H1 (cell line): ENCODE measurements at regions not wholly inside any gene's neighbourhood (a gene's known extent, or its start where the extent isn't known, plus 50 kb on each side); places are given as distances from the start of the nearest gene placed in this dataset.

Source experiments
- CTCF ChIA-PET: fragments of 300-600 bp; sonication (Branson Sonifier 250); formaldehyde crosslinking; loops from one replicate; lab custom pipeline; 2021; ENCODE audit not compliant: partially characterized antibody; lab: Charles Lee
- POLR2A ChIA-PET: fragments of 300-600 bp; sonication (Branson Sonifier 250); formaldehyde crosslinking; loops from one replicate; lab custom pipeline; 2021; ENCODE audit warnings: inconsistent platforms; ENCODE audit not compliant: partially characterized antibody; lab: Charles Lee
- DNase-seq, 2 experiments: peaks; one replicate each; pipeline versions ENCODE4 v3.0.0 to v3.0.0-alpha.2; 2010 to 2022; ENCODE audit warnings: low spot score in 2 of 2, low read depth in 1 of 2, mixed read lengths in 1 of 2
- FAIRE-seq: peaks from 2 replicates; lab custom pipeline; 2011; peaks lifted over from hg19 to GRCh38; lab: Jason Lieb, UNC
- H2AFZ ChIP-seq: 2 replicates; pipeline ENCODE4 v1.8.1; 2012; ENCODE audit warnings: low read length, inconsistent platforms
- H2AK5ac ChIP-seq: 2 replicates; pipeline ENCODE4 v1.6.1; 2013; ENCODE audit warnings: low read depth, low read length
- H2BK120ac ChIP-seq: replicated peaks from 2 replicates; pipeline ENCODE3; 2013; ENCODE audit warnings: low read depth, low read length, inconsistent platforms
- H2BK12ac ChIP-seq: 2 replicates; pipeline ENCODE4 v1.6.1; 2013; ENCODE audit warnings: low read depth, low read length
- H2BK15ac ChIP-seq: 2 replicates; pipeline ENCODE4 v1.6.1; 2013; ENCODE audit warnings: low read length
- H2BK20ac ChIP-seq: 2 replicates; pipeline ENCODE4 v1.6.1; 2013; ENCODE audit warnings: low read length
- H2BK5ac ChIP-seq: 2 replicates; pipeline ENCODE4 v1.6.1; 2013; ENCODE audit warnings: low read depth, low read length
- H3K14ac ChIP-seq: 2 replicates; pipeline ENCODE4 v1.6.1; 2013; ENCODE audit warnings: inconsistent platforms; ENCODE audit not compliant: insufficient read length
- H3K18ac ChIP-seq: 2 replicates; pipeline ENCODE4 v1.6.1; 2013; ENCODE audit warnings: low read length; ENCODE audit errors: extremely low read depth
- H3K23ac ChIP-seq: 2 replicates; pipeline ENCODE4 v1.6.1; 2013; ENCODE audit warnings: inconsistent platforms; ENCODE audit not compliant: insufficient read length
- H3K23me2 ChIP-seq: 2 replicates; pipeline ENCODE4 v1.6.1; 2013; ENCODE audit warnings: low read depth, low read length
- H3K27ac ChIP-seq: 2 replicates; pipeline ENCODE4 v1.6.1; 2011; ENCODE audit warnings: low read depth, low read length, inconsistent platforms
- H3K27me3 ChIP-seq, 4 experiments: replicated peaks in 1 of 4; 1 replicate in 1 of 4; 2 replicates in 3 of 4; pipeline versions ENCODE4 v1.6.1 to v1.8.1; 2011 to 2013; ENCODE audit warnings: low read length in 3 of 4, mild to moderate bottlenecking in 3 of 4, inconsistent platforms in 2 of 4, mixed read lengths in 2 of 4, moderate library complexity in 1 of 4; ENCODE audit not compliant: control insufficient read depth in 3 of 4, insufficient read depth in 3 of 4; ENCODE audit errors: extremely low read depth in 1 of 4
- H3K36me3 ChIP-seq, 4 experiments: 2 replicates each; pipeline versions ENCODE4 v1.6.1 to v1.8.1; 2011 to 2013; ENCODE audit warnings: mild to moderate bottlenecking in 4 of 4, low read length in 3 of 4, moderate library complexity in 2 of 4, control low read depth in 1 of 4, inconsistent platforms in 1 of 4; ENCODE audit not compliant: insufficient read depth in 4 of 4, control insufficient read depth in 2 of 4
- H3K4ac ChIP-seq: replicated peaks from 2 replicates; pipeline ENCODE3; 2013; ENCODE audit warnings: low read length, low read depth, mixed read lengths, inconsistent platforms; ENCODE audit not compliant: insufficient read length
- H3K4me1 ChIP-seq, 4 experiments: replicated peaks in 1 of 4; 1 replicate in 1 of 4; 2 replicates in 3 of 4; pipeline versions ENCODE4 v1.6.1 to v1.8.1; 2011 to 2013; ENCODE audit warnings: low read length in 3 of 4, inconsistent platforms in 2 of 4, mixed read lengths in 1 of 4; ENCODE audit not compliant: insufficient read depth in 4 of 4, control insufficient read depth in 3 of 4
- H3K4me2 ChIP-seq, 2 experiments: 2 replicates each; pipeline versions ENCODE4 v1.6.1 to v1.8.1; 2011 to 2013; ENCODE audit warnings: low read depth in 2 of 2, low read length in 2 of 2, control low read depth in 1 of 2, inconsistent platforms in 1 of 2, mild to moderate bottlenecking in 1 of 2; ENCODE audit not compliant: insufficient read depth in 1 of 2
- H3K4me3 ChIP-seq, 4 experiments: fragments of 200-600, 300-600 bp in 1 of 4; sonication (generic), shearing (Covaris generic), sonication (Bioruptor Twin) in 1 of 4; 2 replicates each; pipeline versions ENCODE4 v1.5.1 to v1.8.1; 2011 to 2016; ENCODE audit warnings: low read length in 4 of 4, low read depth in 3 of 4, control low read depth in 2 of 4, inconsistent platforms in 2 of 4, mild to moderate bottlenecking in 2 of 4, mixed read lengths in 1 of 4, moderate library complexity in 1 of 4; ENCODE audit not compliant: insufficient read depth in 2 of 4; ENCODE audit errors: extremely low read depth in 1 of 4
- H3K56ac ChIP-seq: replicated peaks from 2 replicates; pipeline ENCODE3; 2013; ENCODE audit warnings: low read depth, mild to moderate bottlenecking, mixed read lengths, low read length, inconsistent platforms; ENCODE audit not compliant: insufficient read length
- H3K79me1 ChIP-seq: 2 replicates; pipeline ENCODE4 v1.6.1; 2013; ENCODE audit warnings: low read depth, low read length, control low read depth
- H3K79me2 ChIP-seq, 2 experiments: 2 replicates each; pipeline versions ENCODE4 v1.6.1 to v1.8.1; 2012 to 2013; ENCODE audit warnings: low read length in 2 of 2, mild to moderate bottlenecking in 2 of 2, inconsistent platforms in 1 of 2; ENCODE audit not compliant: insufficient read depth in 2 of 2, control insufficient read depth in 1 of 2
- H3K9ac ChIP-seq, 4 experiments: replicated peaks in 1 of 4; 1 replicate in 1 of 4; 2 replicates in 3 of 4; pipeline versions ENCODE4 v1.6.1 to v1.8.1; 2011 to 2013; ENCODE audit warnings: low read depth in 3 of 4, low read length in 3 of 4, control low read depth in 2 of 4, mild to moderate bottlenecking in 2 of 4, moderate library complexity in 2 of 4, inconsistent platforms in 1 of 4; ENCODE audit errors: extremely low read depth in 1 of 4
- H3K9me3 ChIP-seq, 2 experiments: 2 replicates each; pipeline versions ENCODE4 v1.6.1 to v1.8.1; 2012 to 2013; ENCODE audit warnings: mild to moderate bottlenecking in 2 of 2, moderate library complexity in 2 of 2, control low read depth in 1 of 2, inconsistent platforms in 1 of 2, low read depth in 1 of 2, low read length in 1 of 2, mixed read lengths in 1 of 2; ENCODE audit not compliant: insufficient read depth in 2 of 2
- H4K20me1 ChIP-seq, 2 experiments: replicated peaks in 1 of 2; 2 replicates each; pipeline versions ENCODE3 to v1.8.1; 2011 to 2013; ENCODE audit warnings: inconsistent platforms in 2 of 2, low read length in 2 of 2, mild to moderate bottlenecking in 1 of 2; ENCODE audit not compliant: insufficient read depth in 2 of 2, control insufficient read depth in 1 of 2
- H4K5ac ChIP-seq: 2 replicates; pipeline ENCODE4 v1.6.1; 2013; ENCODE audit warnings: low read length, low read depth, mixed read lengths, inconsistent platforms; ENCODE audit not compliant: insufficient read length
- H4K8ac ChIP-seq: 2 replicates; pipeline ENCODE4 v1.8.0; 2013; ENCODE audit warnings: mild to moderate bottlenecking, moderate library complexity, low read length, inconsistent platforms; ENCODE audit not compliant: insufficient read depth; ENCODE audit errors: extremely low read depth
- H4K91ac ChIP-seq: replicated peaks from 2 replicates; pipeline ENCODE3; 2013; ENCODE audit warnings: low read length, mixed read lengths, inconsistent platforms; ENCODE audit not compliant: insufficient read length
- ATF3 ChIP-seq: IDR thresholded peaks from 2 replicates; pipeline ENCODE4 v1.6.1; 2011; ENCODE audit warnings: low read depth, mild to moderate bottlenecking, low read length; ENCODE audit not compliant: insufficient read depth
- CEBPB ChIP-seq: IDR thresholded peaks from 2 replicates; pipeline ENCODE4 v1.6.1; 2012; ENCODE audit warnings: low read depth, low read length
- EGR1 ChIP-seq: IDR thresholded peaks from 2 replicates; pipeline ENCODE4 v1.6.1; 2011; ENCODE audit warnings: low read depth, low read length, borderline replicate concordance
- EZH2 ChIP-seq: fragments of 200-600 bp; sonication (generic); IDR thresholded peaks from 2 replicates; pipeline ENCODE4 v1.7.1; 2012; ENCODE audit warnings: low read depth, mild to moderate bottlenecking, moderate library complexity, low read length, inconsistent platforms; ENCODE audit not compliant: severe bottlenecking
- FOSL1 ChIP-seq: IDR thresholded peaks from 2 replicates; pipeline ENCODE4 v1.6.1; 2011; ENCODE audit warnings: mild to moderate bottlenecking, low read depth, low read length, moderate library complexity; ENCODE audit not compliant: insufficient read depth
- GABPA ChIP-seq: IDR thresholded peaks from 2 replicates; pipeline ENCODE4 v1.6.1; 2011; ENCODE audit warnings: mild to moderate bottlenecking, low read length, moderate library complexity, borderline replicate concordance; ENCODE audit not compliant: insufficient read depth
- PHF8 ChIP-seq: fragments of 200-600 bp; sonication (generic); conservative IDR thresholded peaks from 2 replicates; pipeline ENCODE4 v1.7.1; 2012; ENCODE audit warnings: low read depth, mild to moderate bottlenecking, inconsistent platforms, low read length, moderate library complexity
- SP4 ChIP-seq: IDR thresholded peaks from 2 replicates; pipeline ENCODE4 v1.6.1; 2012; ENCODE audit warnings: low read length, inconsistent platforms
- WGBS, 2 experiments: shearing (Covaris generic) in 1 of 2; methylation state at CpG; one replicate each; pipeline versions ENCODE4 v1.1.6 to v1.1.7; 2013 to 2015; ENCODE audit warnings: low lambda C conversion rate in 2 of 2, mixed read lengths in 2 of 2, inconsistent platforms in 1 of 2, low coverage in 1 of 2, missing lambda C conversion rate in 1 of 2; ENCODE audit not compliant: insufficient replicate concordance in 2 of 2, insufficient coverage in 1 of 2, insufficient read length in 1 of 2; ENCODE audit errors: extremely low coverage in 1 of 2, missing lambda C conversion rate in 1 of 2; 5-methylcytosine and 5-hydroxymethylcytosine counted together
- TF ChIP-seq, protein P1 (sequence below): IDR thresholded peaks from 2 replicates; pipeline ENCODE4 v1.6.1; 2011; ENCODE audit warnings: low read length, improper control_type of control experiment
- TF ChIP-seq, protein P2 (sequence below), 3 experiments: IDR thresholded peaks; 1 replicate in 2 of 3; 2 replicates in 1 of 3; pipeline versions ENCODE4 v1.5.1 to v1.6.1; 2011; ENCODE audit warnings: low read length in 3 of 3, mild to moderate bottlenecking in 3 of 3, inconsistent platforms in 2 of 3, low read depth in 1 of 3, moderate library complexity in 1 of 3; ENCODE audit not compliant: insufficient read depth in 1 of 3; ENCODE audit errors: control extremely low read depth in 1 of 3

DNA sequence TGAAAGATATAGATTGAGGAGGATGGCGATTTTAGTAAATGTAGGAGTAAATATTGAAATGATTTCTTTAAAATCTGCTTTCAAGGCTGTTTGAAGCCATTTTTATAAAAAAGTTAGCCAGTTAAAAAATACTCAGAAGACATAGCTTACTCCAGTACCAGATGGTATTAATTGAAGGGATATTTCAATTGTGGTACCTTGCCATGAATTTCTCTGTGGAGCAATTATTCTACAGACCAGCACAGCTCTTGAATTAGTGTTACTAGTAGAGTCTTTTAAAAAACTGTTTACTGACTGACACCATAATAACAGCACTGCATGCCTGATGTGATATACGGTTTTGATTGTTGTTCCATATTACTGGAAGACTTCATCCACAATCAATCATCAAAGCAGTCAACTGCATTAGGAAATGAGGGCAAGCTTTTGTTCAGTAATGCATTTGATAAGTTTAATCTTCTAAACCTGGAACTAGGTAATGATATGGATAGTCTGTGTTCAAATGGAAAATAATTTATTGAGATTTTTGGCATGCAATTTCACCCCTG is 106.4 kb downstream of the MFSD1 start:
- H4K8ac ChIP-seq = no peak overlapping the region
- no peak overlapping the region for H2BK15ac ChIP-seq
- no peak overlapping the region for H3K18ac ChIP-seq
- no peaks in the 10 kb centered on the region for H3K27me3 ChIP-seq
- no peaks in the 10 kb centered on the region for H3K4me1 ChIP-seq
- FAIRE-seq (no peak), DNase-seq (no peak)
- H3K27ac ChIP-seq = no peak overlapping the region
- H3K4me3 ChIP-seq = no peak overlapping the region
- no peaks in the 10 kb centered on the region for H3K79me2 ChIP-seq
- no peak overlapping the region for H3K14ac ChIP-seq
- H4K20me1 ChIP-seq = no peaks in the 10 kb centered on the region
- no peak overlapping the region for H3K4me2 ChIP-seq
- no peak overlapping the region for H3K9ac ChIP-seq
- H2BK12ac ChIP-seq = no peak overlapping the region
- H3K9me3 ChIP-seq = no peaks in the 10 kb centered on the region
- H3K56ac ChIP-seq = no peak overlapping the region
- H2BK120ac ChIP-seq = no peak overlapping the region
- no peak overlapping the region for H2AFZ ChIP-seq
- no peak overlapping the region for H4K5ac ChIP-seq
- H3K79me1 ChIP-seq = no peaks in the 10 kb centered on the region
- no peaks in the 10 kb centered on the region; the same call in 1 of the 2 replicates for H3K23me2 ChIP-seq
- no peaks in the 10 kb centered on the region for H3K36me3 ChIP-seq
- no peak overlapping the region for H3K23ac ChIP-seq
- no peak overlapping the region for H2BK20ac ChIP-seq
- H4K91ac ChIP-seq = no peak overlapping the region
- ChIA-PET CTCF (interaction anchor here (0.9 to 1.4 kb wide), 4 partner anchors 9 to 222 kb away, joined by 3 to 4 read pairs (median 3); no protein-coding TSS in a partner anchor), POLR2A (no interaction called here)
- no peak overlapping the region for H3K4ac ChIP-seq
- WGBS, 2 experiments = 92 to 100% methylated on average over 1 to 2 of the region's 2 CpGs
- H2AK5ac ChIP-seq = no peak overlapping the region
- no peak overlapping the region for H2BK5ac ChIP-seq
- TF ChIP-seq, protein P1, sequence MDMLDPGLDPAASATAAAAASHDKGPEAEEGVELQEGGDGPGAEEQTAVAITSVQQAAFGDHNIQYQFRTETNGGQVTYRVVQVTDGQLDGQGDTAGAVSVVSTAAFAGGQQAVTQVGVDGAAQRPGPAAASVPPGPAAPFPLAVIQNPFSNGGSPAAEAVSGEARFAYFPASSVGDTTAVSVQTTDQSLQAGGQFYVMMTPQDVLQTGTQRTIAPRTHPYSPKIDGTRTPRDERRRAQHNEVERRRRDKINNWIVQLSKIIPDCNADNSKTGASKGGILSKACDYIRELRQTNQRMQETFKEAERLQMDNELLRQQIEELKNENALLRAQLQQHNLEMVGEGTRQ = no peak
- TF ChIP-seq GABPA = no peak
- TF ChIP-seq EGR1 = no peak
- no peak for TF ChIP-seq FOSL1
- no peak for TF ChIP-seq SP4
- TF ChIP-seq, protein P2, sequence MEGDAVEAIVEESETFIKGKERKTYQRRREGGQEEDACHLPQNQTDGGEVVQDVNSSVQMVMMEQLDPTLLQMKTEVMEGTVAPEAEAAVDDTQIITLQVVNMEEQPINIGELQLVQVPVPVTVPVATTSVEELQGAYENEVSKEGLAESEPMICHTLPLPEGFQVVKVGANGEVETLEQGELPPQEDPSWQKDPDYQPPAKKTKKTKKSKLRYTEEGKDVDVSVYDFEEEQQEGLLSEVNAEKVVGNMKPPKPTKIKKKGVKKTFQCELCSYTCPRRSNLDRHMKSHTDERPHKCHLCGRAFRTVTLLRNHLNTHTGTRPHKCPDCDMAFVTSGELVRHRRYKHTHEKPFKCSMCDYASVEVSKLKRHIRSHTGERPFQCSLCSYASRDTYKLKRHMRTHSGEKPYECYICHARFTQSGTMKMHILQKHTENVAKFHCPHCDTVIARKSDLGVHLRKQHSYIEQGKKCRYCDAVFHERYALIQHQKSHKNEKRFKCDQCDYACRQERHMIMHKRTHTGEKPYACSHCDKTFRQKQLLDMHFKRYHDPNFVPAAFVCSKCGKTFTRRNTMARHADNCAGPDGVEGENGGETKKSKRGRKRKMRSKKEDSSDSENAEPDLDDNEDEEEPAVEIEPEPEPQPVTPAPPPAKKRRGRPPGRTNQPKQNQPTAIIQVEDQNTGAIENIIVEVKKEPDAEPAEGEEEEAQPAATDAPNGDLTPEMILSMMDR (IDR thresholded peaks at IDR 0.05; ENCODE audit: control extremely low read depth in 1 of 3, insufficient read depth in 1 of 3, low read depth in 1 of 3, low read length in 3 of 3) = no peak
- TF ChIP-seq EZH2 = no peak
- no peak for TF ChIP-seq PHF8
- no peak for TF ChIP-seq CEBPB
- no peak for TF ChIP-seq ATF3
